Endothelial cell of umbilical vein (primary cell): ENCODE measurements at regions not wholly inside any gene's neighbourhood (a gene's known extent, or its start where the extent isn't known, plus 50 kb on each side); places are given as distances from the start of the nearest gene placed in this dataset.

Source experiments
- BruUV-seq: library from RNA; stranded (reverse); fragments of 400-500 nt; replicated peaks from 2 replicates; lab custom pipeline; 2021; lab: Mats Ljungman, UMichigan
- CTCF ChIA-PET: fragments of 300-600, 350-600 bp; sonication (Branson Sonifier 250); formaldehyde crosslinking; loops from one replicate; lab custom pipeline; 2021; ENCODE audit warnings: antibody characterized with exemption, inconsistent platforms; lab: Charles Lee
- POLR2A ChIA-PET: fragments of 300-600, 350-600 bp; sonication (Branson Sonifier 250); formaldehyde crosslinking; loops from one replicate; lab custom pipeline; 2021; ENCODE audit warnings: antibody characterized with exemption, inconsistent platforms; lab: Charles Lee
- DNase-seq: peaks from one replicate; pipeline ENCODE4 v3.0.0-alpha.2; 2011; ENCODE audit warnings: low read depth, low spot score
- FAIRE-seq: peaks from 2 replicates; lab custom pipeline; 2011; peaks lifted over from hg19 to GRCh38; lab: Jason Lieb, UNC
- H2AFZ ChIP-seq: 2 replicates; pipeline ENCODE4 v1.6.0; 2012; ENCODE audit warnings: low read depth, low read length, control low read depth, inconsistent platforms
- H3K27ac ChIP-seq: 2 replicates; pipeline ENCODE4 v1.5.1; 2011; ENCODE audit warnings: low read depth, mild to moderate bottlenecking, control low read depth, low read length, moderate library complexity; ENCODE audit not compliant: insufficient read depth
- H3K27me3 ChIP-seq, 2 experiments: 2 replicates each; pipeline versions ENCODE4 v1.6.0 to v1.6.1; 2011; ENCODE audit warnings: low read length in 2 of 2, mixed read lengths in 1 of 2; ENCODE audit not compliant: control insufficient read depth in 2 of 2, insufficient read depth in 2 of 2
- H3K36me3 ChIP-seq, 2 experiments: 2 replicates in 1 of 2; 3 replicates in 1 of 2; pipeline ENCODE4 v1.5.1; 2011; ENCODE audit warnings: low read length in 2 of 2, mild to moderate bottlenecking in 1 of 2, moderate library complexity in 1 of 2; ENCODE audit not compliant: control insufficient read depth in 2 of 2, insufficient read depth in 2 of 2; ENCODE audit errors: extremely low read depth in 1 of 2
- H3K4me1 ChIP-seq: 3 replicates; pipeline ENCODE4 v1.5.1; 2011; ENCODE audit warnings: mild to moderate bottlenecking, low read length; ENCODE audit not compliant: control insufficient read depth, insufficient read depth; ENCODE audit errors: extremely low read depth
- H3K4me2 ChIP-seq: 2 replicates; pipeline ENCODE4 v1.6.1; 2011; ENCODE audit warnings: low read length, control low read depth, mixed read lengths; ENCODE audit not compliant: insufficient read depth
- H3K4me3 ChIP-seq, 3 experiments: fragments of 200-600 bp in 1 of 3; sonication (generic), shearing (Covaris generic) in 1 of 3; replicated peaks in 1 of 3; 2 replicates each; pipeline ENCODE4 v1.5.1; 2011 to 2016; ENCODE audit warnings: control low read depth in 3 of 3, low read length in 3 of 3, mild to moderate bottlenecking in 2 of 3, inconsistent platforms in 1 of 3, low read depth in 1 of 3, moderate library complexity in 1 of 3; ENCODE audit not compliant: insufficient read depth in 1 of 3
- H3K79me2 ChIP-seq: 2 replicates; pipeline ENCODE4 v1.6.0; 2012; ENCODE audit warnings: low read length, inconsistent platforms; ENCODE audit not compliant: control insufficient read depth, insufficient read depth
- H3K9ac ChIP-seq: replicated peaks from 2 replicates; pipeline ENCODE3; 2011; ENCODE audit warnings: low read length, control low read depth; ENCODE audit not compliant: insufficient read depth; ENCODE audit errors: extremely low read depth
- H3K9me1 ChIP-seq: replicated peaks from 3 replicates; pipeline ENCODE4 v1.6.0; 2011; ENCODE audit warnings: mild to moderate bottlenecking, low read length; ENCODE audit not compliant: control insufficient read depth, insufficient read depth; ENCODE audit errors: extremely low read depth
- H3K9me3 ChIP-seq: replicated peaks from 2 replicates; pipeline ENCODE4 v1.5.1; 2012; ENCODE audit warnings: low read length, inconsistent platforms; ENCODE audit not compliant: control insufficient read depth, insufficient read depth
- H4K20me1 ChIP-seq: replicated peaks from 2 replicates; pipeline ENCODE3; 2011; ENCODE audit warnings: mild to moderate bottlenecking, low read length; ENCODE audit not compliant: control insufficient read depth, insufficient read depth; ENCODE audit errors: extremely low read depth
- EZH2 ChIP-seq: IDR thresholded peaks from 2 replicates; pipeline ENCODE4 v1.6.1; 2012; ENCODE audit warnings: borderline replicate concordance, low read depth, mild to moderate bottlenecking, moderate library complexity, low read length, inconsistent platforms; ENCODE audit not compliant: severe bottlenecking
- FOS ChIP-seq: IDR thresholded peaks from 2 replicates; pipeline ENCODE4 v1.6.1; 2011; ENCODE audit warnings: mild to moderate bottlenecking, low read length, moderate library complexity, borderline replicate concordance; ENCODE audit not compliant: insufficient read depth
- GATA2 ChIP-seq: IDR thresholded peaks from 2 replicates; pipeline ENCODE4 v1.7.0; 2011; ENCODE audit warnings: low read depth, mild to moderate bottlenecking, moderate library complexity, mixed read lengths, low read length; ENCODE audit not compliant: insufficient read length, insufficient read depth
- JUN ChIP-seq: IDR thresholded peaks from 2 replicates; pipeline ENCODE4 v1.6.1; 2011; ENCODE audit warnings: borderline replicate concordance, low read depth; ENCODE audit not compliant: insufficient read length, insufficient read depth
- MYC ChIP-seq: IDR thresholded peaks from one replicate; pipeline ENCODE4 v1.6.1; 2011; ENCODE audit warnings: mild to moderate bottlenecking, low read depth, low read length
- POLR2A ChIP-seq: IDR thresholded peaks from 2 replicates; pipeline ENCODE4 v1.6.1; 2012; ENCODE audit warnings: low read depth, mild to moderate bottlenecking, control low read depth, low read length
- POLR2AphosphoS5 ChIP-seq: IDR thresholded peaks from 2 replicates; pipeline ENCODE4 v1.6.1; 2012; ENCODE audit warnings: low read depth, mild to moderate bottlenecking, control low read depth, low read length, moderate library complexity; ENCODE audit not compliant: insufficient read depth
- dilution Hi-C: fragments of 300-500 bp; cut with MboI; formaldehyde crosslinking; loops from one replicate; pipeline ENCODE4 v1.15.0; 2019; ENCODE audit warnings: low sequenced_read_pairs; ENCODE audit not compliant: extremely low pct_ligation_motif_present
- intact Hi-C: fragments of 100-400 bp; cut with micrococcal nuclease; formaldehyde crosslinking; loops from one replicate; pipeline ENCODE4 v1.10.0; 2022
- TF ChIP-seq, protein P1 (sequence below): IDR thresholded peaks from 2 replicates; pipeline ENCODE4 v1.6.1; 2011; ENCODE audit not compliant: insufficient read depth, insufficient read length
- TF ChIP-seq, protein P2 (sequence below), 2 donors: IDR thresholded peaks; 1 replicate in 1 of 2; 2 replicates in 1 of 2; pipeline ENCODE4 v1.5.1; 2011; ENCODE audit warnings: low read length in 2 of 2, mild to moderate bottlenecking in 2 of 2, moderate library complexity in 2 of 2, control low read depth in 1 of 2, inconsistent platforms in 1 of 2, low read depth in 1 of 2; ENCODE audit not compliant: insufficient read depth in 1 of 2; ENCODE audit errors: extremely low read depth in 1 of 2

DNA sequence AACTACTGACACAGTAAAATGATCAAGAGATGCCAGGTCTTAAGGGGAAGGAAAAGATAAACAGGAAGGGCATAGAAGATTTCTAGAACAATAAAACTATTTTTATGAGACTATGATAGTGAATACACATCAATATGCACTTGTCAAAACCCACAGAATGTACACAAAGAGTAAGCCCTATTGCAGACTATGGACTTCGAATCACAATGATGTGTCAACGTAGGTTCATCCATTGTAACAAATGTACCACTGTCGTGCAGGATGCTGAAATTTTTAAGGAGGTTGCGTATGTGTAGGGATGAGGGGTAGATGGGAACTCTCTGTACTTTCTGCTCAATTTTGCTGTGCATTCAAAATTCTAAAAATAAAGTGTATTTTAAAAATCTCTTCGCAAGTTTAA, 171.9 kb downstream of the KLF12 start:
- POLR2A ChIA-PET: no interaction called here
- CTCF ChIA-PET: no interaction called here
- Histone ChIP-seq H3K36me3 (no peaks in the 10 kb centered on the region), H4K20me1 (no peaks in the 10 kb centered on the region), H3K9me3 (no peaks in the 10 kb centered on the region), H3K9me1 (no peaks in the 10 kb centered on the region), H2AFZ (no peak overlapping the region), H3K27me3 (no peaks in the 10 kb centered on the region), H3K4me3 (no peak overlapping the region), H3K27ac (no peak overlapping the region), H3K4me1 (peaks cover 6% of the 10 kb centered on the region), H3K4me2 (no peak overlapping the region), H3K9ac (no peak overlapping the region), H3K79me2 (peaks cover 7% of the 10 kb centered on the region)
- DNase-seq (no peak), FAIRE-seq (no peak)
- no TSS peak for BruUV-seq
- TF ChIP-seq POLR2A (no peak), POLR2AphosphoS5 (no peak), FOS (no peak), JUN (no peak), MYC (no peak), EZH2 (no peak), GATA2 (no peak)
- TF ChIP-seq, protein P1, sequence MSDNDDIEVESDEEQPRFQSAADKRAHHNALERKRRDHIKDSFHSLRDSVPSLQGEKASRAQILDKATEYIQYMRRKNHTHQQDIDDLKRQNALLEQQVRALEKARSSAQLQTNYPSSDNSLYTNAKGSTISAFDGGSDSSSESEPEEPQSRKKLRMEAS: no peak
- TF ChIP-seq, protein P2, sequence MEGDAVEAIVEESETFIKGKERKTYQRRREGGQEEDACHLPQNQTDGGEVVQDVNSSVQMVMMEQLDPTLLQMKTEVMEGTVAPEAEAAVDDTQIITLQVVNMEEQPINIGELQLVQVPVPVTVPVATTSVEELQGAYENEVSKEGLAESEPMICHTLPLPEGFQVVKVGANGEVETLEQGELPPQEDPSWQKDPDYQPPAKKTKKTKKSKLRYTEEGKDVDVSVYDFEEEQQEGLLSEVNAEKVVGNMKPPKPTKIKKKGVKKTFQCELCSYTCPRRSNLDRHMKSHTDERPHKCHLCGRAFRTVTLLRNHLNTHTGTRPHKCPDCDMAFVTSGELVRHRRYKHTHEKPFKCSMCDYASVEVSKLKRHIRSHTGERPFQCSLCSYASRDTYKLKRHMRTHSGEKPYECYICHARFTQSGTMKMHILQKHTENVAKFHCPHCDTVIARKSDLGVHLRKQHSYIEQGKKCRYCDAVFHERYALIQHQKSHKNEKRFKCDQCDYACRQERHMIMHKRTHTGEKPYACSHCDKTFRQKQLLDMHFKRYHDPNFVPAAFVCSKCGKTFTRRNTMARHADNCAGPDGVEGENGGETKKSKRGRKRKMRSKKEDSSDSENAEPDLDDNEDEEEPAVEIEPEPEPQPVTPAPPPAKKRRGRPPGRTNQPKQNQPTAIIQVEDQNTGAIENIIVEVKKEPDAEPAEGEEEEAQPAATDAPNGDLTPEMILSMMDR (IDR thresholded peaks at IDR 0.05; ENCODE audit: extremely low read depth in 1 of 2, insufficient read depth in 1 of 2, low read depth in 1 of 2, low read length in 2 of 2): no peak
- dilution Hi-C loops (no loop called here), intact Hi-C loops (no loop called here)
